ENCODE measurements at regions not wholly inside any gene's neighbourhood (a gene's known extent, or its start where the extent isn't known, plus 50 kb on each side); places are given as distances from the start of the nearest gene placed in this dataset.

DNA sequence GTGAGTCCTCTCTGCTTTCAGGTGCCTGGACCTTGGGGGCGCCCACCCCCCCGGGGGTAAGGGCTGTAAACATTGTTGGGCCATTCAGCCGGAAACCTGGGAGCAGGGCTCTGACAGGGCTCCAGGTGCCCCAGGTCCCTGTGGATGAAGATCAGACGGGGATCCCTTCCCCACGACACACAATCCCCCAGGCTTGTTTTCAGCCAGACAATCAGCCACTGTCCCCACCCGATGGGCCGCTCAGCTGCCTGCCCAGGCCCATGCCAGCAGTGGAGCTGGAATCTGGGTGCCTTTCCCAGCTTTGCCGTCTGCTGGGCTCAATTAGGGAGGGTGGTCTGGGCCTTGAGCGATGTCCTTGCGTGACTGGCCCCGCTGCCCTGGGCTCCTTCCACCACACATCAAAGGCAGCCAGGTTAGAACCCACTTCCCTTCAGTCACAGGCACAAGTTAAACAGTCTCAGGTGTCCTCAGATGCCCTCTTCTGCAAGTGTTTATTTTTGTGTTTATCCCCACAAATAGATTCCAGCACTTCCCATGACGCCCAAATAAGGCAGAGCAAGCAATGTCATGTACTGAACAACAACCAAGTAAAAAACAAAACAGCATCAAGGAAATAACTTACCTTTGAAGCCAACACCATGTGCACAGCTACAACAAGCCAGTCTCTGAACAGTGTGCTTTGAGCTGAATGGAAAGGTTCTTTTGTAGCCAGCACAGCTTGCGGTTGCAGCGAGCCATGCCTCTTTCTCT lies 77.0 kb upstream of the ALDH1A3 start:
- no peak for DNase-seq
- intact Hi-C loops (cut with DNase I): loop anchor here in 1 of 10 donors (10.0 kb wide), 1 partner anchor 58 kb away; no protein-coding TSS in a partner anchor
- 88 to 90% (median 89%) methylated on average over 7 to 14 of the region's 14 CpGs for WGBS, 4 donors
- no peak for ATAC-seq
- TF ChIP-seq, protein P1, sequence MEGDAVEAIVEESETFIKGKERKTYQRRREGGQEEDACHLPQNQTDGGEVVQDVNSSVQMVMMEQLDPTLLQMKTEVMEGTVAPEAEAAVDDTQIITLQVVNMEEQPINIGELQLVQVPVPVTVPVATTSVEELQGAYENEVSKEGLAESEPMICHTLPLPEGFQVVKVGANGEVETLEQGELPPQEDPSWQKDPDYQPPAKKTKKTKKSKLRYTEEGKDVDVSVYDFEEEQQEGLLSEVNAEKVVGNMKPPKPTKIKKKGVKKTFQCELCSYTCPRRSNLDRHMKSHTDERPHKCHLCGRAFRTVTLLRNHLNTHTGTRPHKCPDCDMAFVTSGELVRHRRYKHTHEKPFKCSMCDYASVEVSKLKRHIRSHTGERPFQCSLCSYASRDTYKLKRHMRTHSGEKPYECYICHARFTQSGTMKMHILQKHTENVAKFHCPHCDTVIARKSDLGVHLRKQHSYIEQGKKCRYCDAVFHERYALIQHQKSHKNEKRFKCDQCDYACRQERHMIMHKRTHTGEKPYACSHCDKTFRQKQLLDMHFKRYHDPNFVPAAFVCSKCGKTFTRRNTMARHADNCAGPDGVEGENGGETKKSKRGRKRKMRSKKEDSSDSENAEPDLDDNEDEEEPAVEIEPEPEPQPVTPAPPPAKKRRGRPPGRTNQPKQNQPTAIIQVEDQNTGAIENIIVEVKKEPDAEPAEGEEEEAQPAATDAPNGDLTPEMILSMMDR (IDR thresholded peaks at IDR 0.05): no peak
- no peak for TF ChIP-seq POLR2A (IDR thresholded peaks at IDR 0.05)
- Histone ChIP-seq H3K9me3 (peaks cover 0 to 32% (median 0%) of the 10 kb centered on the region in 12 donors), H3K27me3 (no peaks in the 10 kb centered on the region), H3K4me1 (no peaks in the 10 kb centered on the region), H3K4me3 (no peak overlapping the region), H3K27ac (no peak overlapping the region), H3K36me3 (no peaks in the 10 kb centered on the region)

DNA sequence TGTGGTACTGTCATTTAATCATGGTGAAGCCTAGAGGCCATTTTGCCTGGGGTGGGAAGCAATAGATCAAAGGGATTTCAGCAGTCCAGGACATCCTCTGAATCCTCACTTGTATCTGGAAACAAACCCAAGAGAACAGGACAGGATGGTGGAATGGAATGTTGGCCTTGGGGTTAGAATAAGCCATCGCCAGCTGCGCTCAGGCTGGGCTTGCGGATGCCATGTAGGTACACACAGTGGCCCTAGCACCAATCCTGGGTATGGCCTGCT lies 76.5 kb upstream of the ALDH1A3 start:
- no peak overlapping the region for H3K4me3 ChIP-seq
- ATAC-seq (peak in 1 of 4 donors; percentile 42), DNase-seq (no peak)
- H3K36me3 ChIP-seq: no peaks in the 10 kb centered on the region
- peaks cover 0 to 32% (median 0%) of the 10 kb centered on the region in 12 donors for H3K9me3 ChIP-seq
- no peaks in the 10 kb centered on the region for H3K4me1 ChIP-seq
- no peak for TF ChIP-seq POLR2A (IDR thresholded peaks at IDR 0.05)
- TF ChIP-seq, protein P1 (IDR thresholded peaks at IDR 0.05): no peak
- no peaks in the 10 kb centered on the region for H3K27me3 ChIP-seq
- WGBS, 4 donors: 97 to 100% (median 98%) methylated on average over 3 of the region's 3 CpGs
- intact Hi-C loops (cut with DNase I): loop anchor here in 1 of 10 donors (10.0 kb wide), 1 partner anchor 58 kb away; no protein-coding TSS in a partner anchor
- no peak overlapping the region for H3K27ac ChIP-seq

DNA sequence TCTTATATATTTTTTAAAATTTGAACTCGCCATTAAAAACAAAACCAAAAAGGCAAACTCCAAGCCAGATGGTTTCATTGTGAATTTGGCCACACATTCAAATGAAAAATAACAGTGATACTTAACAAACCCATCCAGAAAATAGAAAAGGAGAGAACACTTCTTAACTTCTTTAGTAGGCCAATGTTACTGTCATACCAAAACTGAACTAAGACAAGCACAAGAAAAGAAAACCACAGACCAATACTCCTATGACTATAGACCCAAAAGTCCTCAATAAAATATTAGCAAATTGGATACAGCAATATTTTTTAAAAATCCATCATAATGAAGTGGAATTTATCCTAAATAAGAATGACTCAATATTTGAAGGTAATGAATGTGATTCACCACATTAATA lies 73.5 kb upstream of the ALDH1A3 start:
- no peak overlapping the region for H3K4me3 ChIP-seq
- H3K27ac ChIP-seq: no peak overlapping the region
- DNase-seq: no peak
- H3K9me3 ChIP-seq: peaks cover 0 to 25% (median 0%) of the 10 kb centered on the region in 12 donors
- 83 to 91% (median 88%) methylated on average over 1 of the region's 1 CpG for WGBS, 4 donors
- intact Hi-C loops (cut with DNase I): loop anchor here in 1 of 10 donors (10.0 kb wide), 1 partner anchor 61 kb away; no protein-coding TSS in a partner anchor
- no peaks in the 10 kb centered on the region for H3K36me3 ChIP-seq
- no peak for ATAC-seq
- H3K27me3 ChIP-seq: no peaks in the 10 kb centered on the region
- H3K4me1 ChIP-seq: no peaks in the 10 kb centered on the region
- no peak for TF ChIP-seq POLR2A (IDR thresholded peaks at IDR 0.05)
- TF ChIP-seq, protein P1 (IDR thresholded peaks at IDR 0.05): no peak

DNA sequence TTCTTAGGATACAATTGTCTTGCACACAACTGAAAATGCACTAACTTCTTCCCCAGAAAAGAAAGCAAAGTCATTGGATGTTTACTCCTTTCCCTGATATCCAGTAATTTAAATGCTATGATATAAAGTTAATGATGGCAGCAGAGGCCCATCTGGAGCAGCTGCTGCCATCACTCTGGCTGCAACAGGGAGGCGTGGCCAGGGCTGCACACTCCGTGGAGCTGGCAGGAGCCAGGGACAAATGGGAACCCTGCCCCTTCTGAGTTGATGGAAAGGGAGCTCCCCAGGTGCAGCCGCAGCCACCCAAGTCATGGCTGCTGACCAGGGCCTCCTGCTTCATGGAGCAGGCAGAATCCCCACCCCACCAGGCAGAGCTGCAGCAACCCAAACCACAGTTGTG lies 72.6 kb upstream of the ALDH1A3 start:
- ATAC-seq: no peak
- Histone ChIP-seq H3K27ac (no peak overlapping the region), H3K27me3 (no peaks in the 10 kb centered on the region), H3K9me3 (peaks cover 0 to 25% (median 0%) of the 10 kb centered on the region in 12 donors), H3K36me3 (no peaks in the 10 kb centered on the region), H3K4me1 (no peaks in the 10 kb centered on the region), H3K4me3 (no peak overlapping the region)
- intact Hi-C loops (cut with DNase I): loop anchor here in 1 of 10 donors (10.0 kb wide), 1 partner anchor 62 kb away; no protein-coding TSS in a partner anchor
- 69 to 100% (median 78%) methylated on average over 2 to 3 of the region's 3 CpGs for WGBS, 4 donors
- DNase-seq: no peak
- TF ChIP-seq, protein P1 (IDR thresholded peaks at IDR 0.05): no peak
- TF ChIP-seq POLR2A (IDR thresholded peaks at IDR 0.05): no peak
